ENCODE measurements at regions not wholly inside any gene's neighbourhood (a gene's known extent, or its start where the extent isn't known, plus 50 kb on each side); places are given as distances from the start of the nearest gene placed in this dataset.

- no peaks in the 10 kb centered on the region for H3K27me3 ChIP-seq (ENCODE audit: control insufficient read depth in 1 of 2, insufficient read depth in 2 of 2, low read length in 1 of 2)
- 94% methylated on average over 3 of the region's 3 CpGs for WGBS, 2 donors
- no peak overlapping the region for H3K27ac ChIP-seq (ENCODE audit: low read depth in 1 of 2, low read length in 2 of 2)
- no peaks in the 10 kb centered on the region for H3K36me3 ChIP-seq (ENCODE audit: control insufficient read depth in 1 of 2, insufficient read depth in 2 of 2, low read length in 1 of 2)
- H3K9me3 ChIP-seq (ENCODE audit: control insufficient read depth, low read length), result no peaks in the 10 kb centered on the region
- H3K4me1 ChIP-seq (ENCODE audit: control insufficient read depth in 1 of 2, insufficient read depth in 2 of 2, low read length in 2 of 2), result peaks cover 0 to 2% of the 10 kb centered on the region in 2 donors
- intact Hi-C loops (cut with DNase I), result no loop called here
- DNase-seq, result no peak
- no peak overlapping the region for H3K4me3 ChIP-seq (ENCODE audit: low read length in 2 of 2)
- no peak for ATAC-seq (ENCODE audit: low FRiP score)
Measured at GRCh38 chr18:61756244-61756643, 136.6 kb downstream of the RNF152 start.

- Histone ChIP-seq H3K4me1 (ENCODE audit: control insufficient read depth in 1 of 2, insufficient read depth in 2 of 2, low read length in 2 of 2) (peaks cover 0 to 2% of the 10 kb centered on the region in 2 donors), H3K27me3 (ENCODE audit: control insufficient read depth in 1 of 2, insufficient read depth in 2 of 2, low read length in 1 of 2) (no peaks in the 10 kb centered on the region), H3K4me3 (ENCODE audit: low read length in 2 of 2) (no peak overlapping the region), H3K27ac (ENCODE audit: low read depth in 1 of 2, low read length in 2 of 2) (no peak overlapping the region), H3K9me3 (ENCODE audit: control insufficient read depth, low read length) (no peaks in the 10 kb centered on the region), H3K36me3 (ENCODE audit: control insufficient read depth in 1 of 2, insufficient read depth in 2 of 2, low read length in 1 of 2) (no peaks in the 10 kb centered on the region)
- intact Hi-C loops (cut with DNase I), result loop anchor here in 1 of 2 donors (1.0 kb wide), 1 partner anchor 14 kb away; no protein-coding TSS in a partner anchor
- ATAC-seq (ENCODE audit: low FRiP score) (no peak), DNase-seq (no peak)
- 23 to 24% methylated on average over 7 of the region's 7 CpGs for WGBS, 2 donors
Measured at GRCh38 chr18:61755555-61755954, 137.3 kb downstream of the RNF152 start.

- ATAC-seq (ENCODE audit: low FRiP score), result no peak
- no peaks in the 10 kb centered on the region for H3K36me3 ChIP-seq (ENCODE audit: control insufficient read depth in 1 of 2, insufficient read depth in 2 of 2, low read length in 1 of 2)
- DNase-seq, result no peak
- 95 to 96% methylated on average over 5 of the region's 5 CpGs for WGBS, 2 donors
- H3K4me3 ChIP-seq (ENCODE audit: low read length in 2 of 2), result no peak overlapping the region
- peaks cover 0 to 2% of the 10 kb centered on the region in 2 donors for H3K4me1 ChIP-seq (ENCODE audit: control insufficient read depth in 1 of 2, insufficient read depth in 2 of 2, low read length in 2 of 2)
- H3K27me3 ChIP-seq (ENCODE audit: control insufficient read depth in 1 of 2, insufficient read depth in 2 of 2, low read length in 1 of 2), result no peaks in the 10 kb centered on the region
- H3K9me3 ChIP-seq (ENCODE audit: control insufficient read depth, low read length), result no peaks in the 10 kb centered on the region
- intact Hi-C loops (cut with DNase I), result no loop called here
- no peak overlapping the region for H3K27ac ChIP-seq (ENCODE audit: low read depth in 1 of 2, low read length in 2 of 2)
Measured at GRCh38 chr18:61754039-61754583, 138.7 kb downstream of the RNF152 start.

GRCh38 chr18:61753373-61753772 lies 139.4 kb downstream of the RNF152 start:
- 96 to 99% methylated on average over 1 of the region's 1 CpG for WGBS, 2 donors
- no peak for ATAC-seq (ENCODE audit: low FRiP score)
- intact Hi-C loops (cut with DNase I), result no loop called here

GRCh38 chr18:61752973-61753372 lies 139.8 kb downstream of the RNF152 start:
- Histone ChIP-seq H3K27me3 (ENCODE audit: control insufficient read depth in 1 of 2, insufficient read depth in 2 of 2, low read length in 1 of 2) (no peaks in the 10 kb centered on the region), H3K36me3 (ENCODE audit: control insufficient read depth in 1 of 2, insufficient read depth in 2 of 2, low read length in 1 of 2) (no peaks in the 10 kb centered on the region), H3K27ac (ENCODE audit: low read depth in 1 of 2, low read length in 2 of 2) (no peak overlapping the region), H3K9me3 (ENCODE audit: control insufficient read depth, low read length) (no peaks in the 10 kb centered on the region), H3K4me1 (ENCODE audit: control insufficient read depth in 1 of 2, insufficient read depth in 2 of 2, low read length in 2 of 2) (peaks cover 0 to 2% of the 10 kb centered on the region in 2 donors), H3K4me3 (ENCODE audit: low read length in 2 of 2) (no peak overlapping the region)
- intact Hi-C loops (cut with DNase I), result no loop called here
- no peak for DNase-seq
- 86 to 89% methylated on average over 5 of the region's 5 CpGs for WGBS, 2 donors
- no peak for ATAC-seq (ENCODE audit: low FRiP score)

More at GRCh38 chr18:61753373-61753772, 139.4 kb downstream of the RNF152 start:
- no peaks in the 10 kb centered on the region for H3K36me3 ChIP-seq (ENCODE audit: control insufficient read depth in 1 of 2, insufficient read depth in 2 of 2, low read length in 1 of 2)
- H3K27me3 ChIP-seq (ENCODE audit: control insufficient read depth in 1 of 2, insufficient read depth in 2 of 2, low read length in 1 of 2), result no peaks in the 10 kb centered on the region
- H3K4me1 ChIP-seq (ENCODE audit: control insufficient read depth in 1 of 2, insufficient read depth in 2 of 2, low read length in 2 of 2), result peaks cover 0 to 2% of the 10 kb centered on the region in 2 donors
- H3K27ac ChIP-seq (ENCODE audit: low read depth in 1 of 2, low read length in 2 of 2), result no peak overlapping the region
- H3K9me3 ChIP-seq (ENCODE audit: control insufficient read depth, low read length), result no peaks in the 10 kb centered on the region
- H3K4me3 ChIP-seq (ENCODE audit: low read length in 2 of 2), result no peak overlapping the region
- DNase-seq, result no peak

GRCh38 chr18:61750840-61751668 lies 141.8 kb downstream of the RNF152 start:
- no peaks in the 10 kb centered on the region for H3K27me3 ChIP-seq (ENCODE audit: control insufficient read depth in 1 of 2, insufficient read depth in 2 of 2, low read length in 1 of 2)
- intact Hi-C loops (cut with DNase I), result no loop called here
- no peak overlapping the region for H3K27ac ChIP-seq (ENCODE audit: low read depth in 1 of 2, low read length in 2 of 2)
- peaks cover 0 to 2% of the 10 kb centered on the region in 2 donors for H3K4me1 ChIP-seq (ENCODE audit: control insufficient read depth in 1 of 2, insufficient read depth in 2 of 2, low read length in 2 of 2)
- ATAC-seq (ENCODE audit: low FRiP score), result no peak
- H3K36me3 ChIP-seq (ENCODE audit: control insufficient read depth in 1 of 2, insufficient read depth in 2 of 2, low read length in 1 of 2), result no peaks in the 10 kb centered on the region
- no peaks in the 10 kb centered on the region for H3K9me3 ChIP-seq (ENCODE audit: control insufficient read depth, low read length)
- no peak overlapping the region for H3K4me3 ChIP-seq (ENCODE audit: low read length in 2 of 2)
- DNase-seq, result no peak
- 72 to 77% methylated on average over 9 of the region's 9 CpGs for WGBS, 2 donors

GRCh38 chr18:61749546-61749945 lies 143.3 kb downstream of the RNF152 start:
- no peak for ATAC-seq (ENCODE audit: low FRiP score)
- Histone ChIP-seq H3K27me3 (ENCODE audit: control insufficient read depth in 1 of 2, insufficient read depth in 2 of 2, low read length in 1 of 2) (no peaks in the 10 kb centered on the region), H3K4me3 (ENCODE audit: low read length in 2 of 2) (no peak overlapping the region), H3K4me1 (ENCODE audit: control insufficient read depth in 1 of 2, insufficient read depth in 2 of 2, low read length in 2 of 2) (no peaks in the 10 kb centered on the region), H3K36me3 (ENCODE audit: control insufficient read depth in 1 of 2, insufficient read depth in 2 of 2, low read length in 1 of 2) (no peaks in the 10 kb centered on the region), H3K27ac (ENCODE audit: low read depth in 1 of 2, low read length in 2 of 2) (no peak overlapping the region), H3K9me3 (ENCODE audit: control insufficient read depth, low read length) (no peaks in the 10 kb centered on the region)
- DNase-seq, result no peak
- 95 to 97% methylated on average over 4 of the region's 4 CpGs for WGBS, 2 donors
- intact Hi-C loops (cut with DNase I), result loop anchor here in 1 of 2 donors (10.0 kb wide), 1 partner anchor 85 kb away; no protein-coding TSS in a partner anchor

GRCh38 chr18:61749031-61749430 lies 143.8 kb downstream of the RNF152 start:
- no peak for DNase-seq
- no peak overlapping the region for H3K4me3 ChIP-seq (ENCODE audit: low read length in 2 of 2)
- WGBS, 2 donors, result 84% methylated on average over 6 of the region's 6 CpGs
- no peak for ATAC-seq (ENCODE audit: low FRiP score)
- peaks cover 1 to 2% of the 10 kb centered on the region in 2 donors for H3K4me1 ChIP-seq (ENCODE audit: control insufficient read depth in 1 of 2, insufficient read depth in 2 of 2, low read length in 2 of 2)
- no peaks in the 10 kb centered on the region for H3K27me3 ChIP-seq (ENCODE audit: control insufficient read depth in 1 of 2, insufficient read depth in 2 of 2, low read length in 1 of 2)
- H3K36me3 ChIP-seq (ENCODE audit: control insufficient read depth in 1 of 2, insufficient read depth in 2 of 2, low read length in 1 of 2), result no peaks in the 10 kb centered on the region
- intact Hi-C loops (cut with DNase I), result loop anchor here in 1 of 2 donors (10.0 kb wide), 1 partner anchor 86 kb away; no protein-coding TSS in a partner anchor
- no peaks in the 10 kb centered on the region for H3K9me3 ChIP-seq (ENCODE audit: control insufficient read depth, low read length)
- no peak overlapping the region for H3K27ac ChIP-seq (ENCODE audit: low read depth in 1 of 2, low read length in 2 of 2)

- Histone ChIP-seq H3K27me3 (ENCODE audit: control insufficient read depth in 1 of 2, insufficient read depth in 2 of 2, low read length in 1 of 2) (no peaks in the 10 kb centered on the region), H3K9me3 (ENCODE audit: control insufficient read depth, low read length) (no peaks in the 10 kb centered on the region), H3K36me3 (ENCODE audit: control insufficient read depth in 1 of 2, insufficient read depth in 2 of 2, low read length in 1 of 2) (no peaks in the 10 kb centered on the region), H3K27ac (ENCODE audit: low read depth in 1 of 2, low read length in 2 of 2) (no peak overlapping the region), H3K4me3 (ENCODE audit: low read length in 2 of 2) (no peak overlapping the region), H3K4me1 (ENCODE audit: control insufficient read depth in 1 of 2, insufficient read depth in 2 of 2, low read length in 2 of 2) (peaks cover 5 to 6% of the 10 kb centered on the region in 2 donors)
- 87 to 90% methylated on average over 10 of the region's 10 CpGs for WGBS, 2 donors
- no peak for ATAC-seq (ENCODE audit: low FRiP score)
- intact Hi-C loops (cut with DNase I), result loop anchor here in 1 of 2 donors (10.0 kb wide), 1 partner anchor 87 kb away; no protein-coding TSS in a partner anchor
- no peak for DNase-seq
Measured at GRCh38 chr18:61748004-61748403, 144.8 kb downstream of the RNF152 start.
